HG03342 (cell line): ENCODE measurements at regions not wholly inside any gene's neighbourhood (a gene's known extent, or its start where the extent isn't known, plus 50 kb on each side); places are given as distances from the start of the nearest gene placed in this dataset.

Experiments
- ATAC-seq: cut with Tn5 transposase; IDR thresholded peaks from one replicate; pipeline ENCODE4 v1.9.1; 2021; ENCODE audit warnings: mild to moderate bottlenecking, moderate library complexity; ENCODE audit not compliant: unreplicated experiment

DNA sequence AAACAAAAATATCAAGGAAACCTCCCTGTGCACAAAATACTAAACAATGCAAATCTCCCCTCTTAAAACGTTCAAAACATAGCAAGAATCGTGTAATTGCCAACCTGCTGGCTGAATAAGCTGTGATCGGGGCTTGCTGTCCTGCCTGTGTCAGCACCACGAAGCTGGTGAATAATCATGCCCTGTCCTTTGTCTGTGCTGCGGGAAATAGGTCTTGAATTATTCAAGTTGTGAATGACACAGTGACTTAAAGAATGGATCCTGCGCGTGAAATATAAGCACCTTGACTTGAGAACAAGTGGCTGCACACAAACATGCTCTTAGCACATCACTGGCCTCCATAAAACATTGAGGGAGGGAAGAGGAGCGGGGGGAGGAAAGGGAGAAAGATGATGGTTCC is 130.2 kb downstream of the OAT start:
- no peak for ATAC-seq

DNA sequence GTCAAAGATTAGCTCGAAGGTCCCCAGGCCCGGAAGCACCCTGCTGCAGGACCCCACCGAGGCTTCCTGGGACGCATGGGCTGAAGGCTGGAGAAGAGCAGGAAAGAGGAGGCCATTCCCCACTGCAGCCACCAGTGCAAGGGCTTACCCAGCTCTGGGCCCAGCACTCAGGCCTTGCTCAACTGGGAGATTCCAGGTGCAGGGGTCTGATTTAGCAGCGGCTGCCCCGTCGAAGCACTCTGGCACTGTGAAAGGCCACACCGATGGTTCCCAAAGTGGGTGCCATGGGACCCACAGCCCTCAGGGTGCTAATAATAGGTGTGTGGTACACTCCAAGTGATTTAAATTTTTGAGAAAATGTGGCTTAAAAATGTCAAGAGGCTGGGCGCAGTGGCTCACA is 130.9 kb downstream of the OAT start:
- no peak for ATAC-seq

DNA sequence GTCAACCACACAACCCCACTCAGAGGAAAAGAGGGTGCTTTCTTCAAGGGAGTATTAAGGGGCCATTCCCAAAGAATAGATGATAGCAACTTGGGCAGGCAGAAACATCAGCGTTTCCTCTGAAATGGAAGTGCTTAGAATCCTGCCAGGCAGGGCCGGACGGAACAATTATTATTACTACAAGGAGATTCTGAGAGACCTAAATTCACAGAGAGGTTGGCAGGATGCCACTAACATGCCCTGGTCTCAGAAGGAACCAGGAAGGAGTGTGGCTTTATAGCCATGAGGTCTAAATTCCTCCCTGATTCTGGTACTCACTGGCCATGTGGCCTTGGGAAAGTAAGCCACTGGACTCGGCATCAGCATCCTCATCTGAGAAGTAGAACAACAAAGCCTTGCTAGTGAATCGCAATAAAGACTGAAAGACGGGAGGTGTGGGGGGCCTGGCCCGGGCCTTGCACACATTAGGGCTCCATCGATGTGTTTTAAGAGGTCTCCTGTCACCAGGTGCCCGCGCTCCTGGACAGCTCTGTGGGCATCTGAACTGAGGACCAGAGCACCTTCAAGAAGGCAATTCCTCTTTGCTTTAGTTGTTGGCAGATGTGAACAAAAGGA is 131.5 kb downstream of the OAT start:
- no peak for ATAC-seq

DNA sequence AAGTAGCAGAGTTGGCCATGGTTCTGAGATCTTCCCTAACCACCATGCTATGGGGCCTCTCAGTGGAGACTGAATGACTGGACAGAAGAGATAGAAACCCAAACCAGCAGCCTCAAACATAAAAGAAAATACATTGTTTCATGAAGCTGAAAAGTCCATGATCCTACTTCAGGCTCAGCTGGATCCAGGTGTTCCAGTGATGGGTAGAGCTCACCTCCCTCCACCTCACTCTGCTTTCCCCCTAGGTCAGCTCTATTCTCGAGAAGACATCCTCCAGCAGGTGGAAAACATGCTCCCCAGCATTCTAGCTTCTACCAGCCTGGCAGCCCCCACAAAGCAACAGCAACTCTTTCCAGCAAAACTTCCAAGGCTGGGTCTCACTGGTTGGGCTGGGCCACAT is 132.1 kb downstream of the OAT start:
- no peak for ATAC-seq

DNA sequence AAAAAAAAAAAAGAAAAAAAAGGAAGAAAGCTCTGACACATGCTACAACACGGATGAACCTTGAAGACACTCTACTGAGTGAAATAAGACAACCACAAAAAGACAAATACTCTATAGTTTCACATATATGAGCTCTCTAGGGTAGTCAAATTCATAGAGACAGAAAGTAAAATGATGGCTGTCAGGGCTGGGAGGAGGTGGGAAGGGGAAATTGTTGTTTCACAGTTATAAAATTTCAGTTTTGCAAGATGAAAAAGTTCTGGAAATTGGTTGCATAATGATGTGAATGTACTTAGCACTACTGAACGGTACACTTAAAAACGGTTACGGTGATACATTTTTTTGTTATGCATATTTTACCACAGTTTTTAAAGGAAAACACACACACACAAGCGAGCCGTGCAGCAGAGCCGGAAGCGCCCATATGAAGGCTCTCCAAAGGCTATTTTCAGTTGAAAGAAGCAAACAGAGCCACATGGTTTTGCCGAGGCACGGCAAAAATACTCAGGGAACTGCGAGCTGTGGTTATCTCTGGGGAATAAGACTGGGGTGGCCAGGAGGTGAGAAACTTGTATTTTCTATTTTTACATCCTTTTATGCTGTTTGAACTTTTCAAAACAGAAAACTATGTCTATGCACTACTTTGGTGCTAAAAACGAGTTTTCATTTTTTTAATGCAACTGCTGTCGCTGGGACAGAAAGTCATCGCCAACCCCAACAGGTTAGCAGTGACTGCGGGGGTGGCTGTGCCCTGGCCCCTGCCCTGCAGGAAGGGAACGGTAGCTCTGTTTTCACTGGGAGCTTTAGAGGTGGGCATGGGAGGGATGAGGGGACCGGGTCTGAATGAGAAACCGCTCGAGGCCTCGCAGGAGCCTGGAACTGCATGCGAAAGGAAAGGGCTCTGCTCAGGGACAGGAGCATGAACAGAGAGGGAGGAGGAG is 132.9 kb downstream of the OAT start:
- ATAC-seq = peak; percentile 83

DNA sequence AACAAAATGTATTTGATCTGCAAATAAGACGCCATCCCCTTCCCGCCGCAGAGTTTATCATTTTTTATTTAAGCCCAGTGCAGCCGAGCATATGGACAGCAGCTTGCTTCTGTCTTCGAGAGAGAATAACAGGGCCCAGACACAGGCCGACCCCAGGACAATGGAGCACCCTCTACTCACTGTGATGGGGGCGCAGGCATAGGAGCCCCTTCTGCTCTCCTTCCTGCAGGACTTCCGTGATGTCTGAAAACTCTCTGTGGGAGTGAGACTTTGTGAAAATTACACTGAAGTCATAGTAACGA is 134.8 kb downstream of the OAT start:
- ATAC-seq = no peak

DNA sequence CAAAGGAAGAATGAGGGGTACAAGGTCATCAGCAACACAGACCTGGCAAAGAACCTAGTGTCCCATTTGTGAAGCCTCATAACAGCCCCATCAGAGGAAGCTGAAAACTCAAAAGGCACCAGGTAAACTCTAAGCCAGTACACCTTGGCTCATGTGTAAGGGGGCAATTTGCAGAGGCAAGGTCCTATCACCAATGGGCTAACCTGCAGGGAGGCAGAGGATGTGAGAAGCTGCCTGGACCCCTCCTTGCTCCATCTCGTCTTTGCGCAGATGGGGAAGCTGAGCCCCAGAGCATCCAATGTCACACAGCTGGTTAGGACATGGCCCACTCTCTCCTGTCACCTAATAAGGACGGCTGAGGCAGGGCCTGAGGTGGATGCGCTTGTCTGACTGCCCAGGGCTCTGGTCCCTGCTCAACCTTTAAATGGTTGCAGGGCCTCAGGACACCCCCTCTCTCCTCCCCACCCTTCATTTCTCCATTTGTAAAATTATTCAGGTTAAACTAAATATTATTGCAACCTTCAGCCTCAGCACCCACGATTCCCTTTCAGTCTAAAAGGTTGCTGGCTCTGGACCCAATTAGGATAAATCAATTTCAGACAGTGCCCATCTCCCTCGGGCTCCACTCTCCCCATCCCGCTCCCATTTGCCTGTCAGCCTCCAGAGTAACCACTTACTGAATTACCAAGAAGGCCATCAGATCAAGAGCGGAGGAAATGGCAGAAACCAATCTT is 135.3 kb downstream of the OAT start:
- ATAC-seq = no peak

DNA sequence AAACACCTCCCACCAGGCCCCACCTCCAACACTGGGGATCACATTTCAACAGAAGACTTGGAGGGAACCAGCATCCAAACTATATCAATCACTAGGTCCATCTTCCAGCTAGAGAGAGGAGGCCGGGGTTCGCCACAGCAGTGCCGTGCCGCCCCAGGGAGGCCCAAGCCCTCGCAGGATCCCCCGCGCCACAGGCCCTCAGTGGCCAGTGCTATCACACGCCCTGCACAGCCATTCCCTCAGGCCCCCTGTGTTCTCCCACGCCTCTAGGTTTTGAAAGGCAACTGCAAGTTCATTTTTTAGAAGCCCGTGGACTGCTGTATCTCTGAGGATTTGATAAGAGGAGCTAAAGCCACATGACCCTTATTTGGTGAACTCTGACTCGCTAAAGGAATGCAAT is 136.4 kb downstream of the OAT start:
- no peak for ATAC-seq

DNA sequence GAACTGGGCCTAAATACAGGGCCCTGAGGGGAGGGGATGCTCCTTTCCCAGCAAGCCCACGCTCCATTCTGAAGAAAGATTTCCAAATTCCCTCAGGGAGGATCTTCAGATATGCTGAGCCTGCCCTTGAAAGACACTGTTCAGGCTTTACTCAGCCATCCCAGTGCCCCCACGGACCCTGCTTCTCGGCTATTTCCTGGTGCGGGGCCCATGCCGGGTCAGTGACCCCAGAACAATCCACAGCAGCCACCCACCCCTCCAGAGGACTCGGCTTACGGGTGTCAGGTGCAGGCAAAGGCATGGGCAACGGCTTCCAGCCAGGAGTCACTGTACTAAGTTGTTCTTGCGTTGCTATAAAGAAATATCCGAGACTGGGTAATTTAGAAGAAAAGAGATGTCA is 137.1 kb downstream of the OAT start:
- ATAC-seq = no peak

DNA sequence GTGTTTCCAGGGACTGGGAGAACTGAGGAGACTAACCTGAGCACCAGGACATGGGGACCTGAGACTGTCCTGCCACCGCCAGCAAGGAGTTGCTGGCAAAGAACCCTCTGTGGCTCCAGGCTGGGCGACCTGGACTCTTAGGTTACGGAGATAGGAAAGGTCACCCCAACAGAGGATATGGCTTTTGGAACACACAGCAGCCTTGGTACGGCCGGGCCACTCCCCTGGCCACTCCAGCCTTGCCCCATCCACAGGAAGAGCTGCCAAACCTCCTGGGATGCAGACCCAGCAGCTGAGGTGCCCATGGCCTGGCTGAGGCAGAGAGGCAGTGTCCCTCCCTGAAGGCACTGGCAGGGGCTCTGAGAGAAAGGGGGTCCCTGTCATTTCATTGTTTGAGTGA is 137.8 kb downstream of the OAT start:
- no peak for ATAC-seq

DNA sequence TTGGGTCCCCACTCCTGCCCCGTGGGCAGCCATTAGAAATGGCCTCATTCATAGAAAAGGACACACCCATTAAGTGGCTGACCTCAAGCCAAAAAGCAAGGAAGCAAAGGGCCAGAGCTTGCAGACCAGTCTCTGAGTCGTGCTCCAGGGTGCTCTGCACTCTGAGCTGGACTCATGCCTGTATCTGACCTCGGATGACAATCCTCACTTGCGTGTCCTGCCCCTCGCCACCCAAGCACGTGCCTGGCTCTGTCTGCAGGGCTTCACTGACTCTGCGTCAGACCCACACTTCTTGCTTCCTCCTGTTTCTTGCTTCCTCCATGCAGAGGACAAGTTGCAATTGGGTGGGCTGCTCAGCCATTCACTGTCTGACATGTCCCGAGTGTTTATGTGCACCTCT is 138.8 kb downstream of the OAT start:
- no peak for ATAC-seq

DNA sequence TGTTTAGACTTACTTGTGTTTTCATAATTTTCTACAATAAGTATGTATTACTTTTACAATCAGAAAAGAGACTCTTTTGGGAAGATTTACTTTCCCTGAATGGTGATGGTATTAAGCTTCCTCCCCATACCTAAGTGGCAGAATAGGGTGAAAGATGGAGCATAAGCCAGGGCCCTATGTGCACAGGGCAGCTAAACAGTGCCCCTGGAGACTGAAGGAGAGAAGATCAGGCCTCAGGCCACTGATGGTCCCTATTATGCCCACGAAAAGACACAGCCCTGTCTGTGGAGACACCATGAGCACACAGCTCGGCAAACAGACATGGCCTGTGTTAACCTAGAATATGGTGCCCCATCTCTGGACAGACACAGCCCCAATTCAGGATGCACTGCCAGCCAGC is 139.4 kb downstream of the OAT start:
- no peak for ATAC-seq

DNA sequence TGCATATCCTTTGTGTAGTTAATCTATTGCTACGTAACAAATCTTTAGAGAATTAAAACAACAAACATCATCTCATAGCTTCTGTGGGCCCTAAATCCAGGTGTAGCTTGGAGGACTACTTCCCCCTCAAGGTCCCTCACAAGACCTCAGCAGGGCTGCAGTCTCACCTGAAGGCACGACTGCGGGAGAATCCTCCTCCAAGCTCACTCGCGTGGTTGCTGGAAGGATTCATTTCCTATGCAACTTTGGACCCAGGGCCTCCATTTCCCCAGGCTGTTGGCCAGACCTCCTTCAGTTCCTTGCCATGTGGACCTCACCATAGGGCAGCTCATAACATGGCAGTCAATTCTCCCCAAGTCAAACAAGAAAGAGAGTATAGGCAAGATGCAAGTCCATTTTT is 140.4 kb downstream of the OAT start:
- ATAC-seq = no peak

DNA sequence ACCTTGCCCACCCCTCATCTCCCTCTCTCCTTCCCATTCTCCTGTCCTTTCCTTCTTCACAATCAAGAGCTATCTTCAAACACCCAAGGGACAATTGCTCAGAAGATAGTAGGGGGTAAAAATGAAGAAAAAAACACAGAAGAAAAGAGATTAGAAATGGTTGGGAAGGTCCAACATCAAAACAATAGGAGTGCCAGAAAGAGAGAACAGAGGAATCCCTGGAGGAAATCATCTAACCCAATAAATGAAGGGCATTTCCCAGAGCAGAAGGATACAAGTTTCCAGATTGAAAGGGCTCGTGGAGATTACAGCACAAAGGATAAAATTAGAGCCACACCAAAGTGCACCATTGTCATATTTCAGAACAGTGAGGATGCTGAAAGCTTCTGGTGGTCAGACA is 145.6 kb downstream of the OAT start:
- no peak for ATAC-seq

DNA sequence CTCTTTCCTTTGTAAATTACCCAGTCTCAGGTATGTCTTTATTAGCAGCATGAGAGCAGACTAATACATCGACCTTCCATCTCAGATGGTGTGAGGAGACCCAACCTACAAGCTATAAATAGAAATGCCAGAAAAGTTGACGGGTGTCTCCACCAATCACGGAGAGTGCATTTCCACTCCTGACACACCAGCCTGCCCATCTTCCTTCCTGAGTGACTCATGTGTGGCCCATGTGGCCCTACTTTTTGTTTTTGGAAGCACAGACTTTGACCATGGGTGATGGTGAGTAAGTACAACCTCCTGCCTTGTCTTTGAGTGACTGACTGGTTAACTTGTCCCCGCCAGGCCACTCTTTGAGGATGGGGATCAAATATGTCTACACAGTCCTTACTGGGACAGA is 147.0 kb downstream of the OAT start:
- ATAC-seq = no peak

DNA sequence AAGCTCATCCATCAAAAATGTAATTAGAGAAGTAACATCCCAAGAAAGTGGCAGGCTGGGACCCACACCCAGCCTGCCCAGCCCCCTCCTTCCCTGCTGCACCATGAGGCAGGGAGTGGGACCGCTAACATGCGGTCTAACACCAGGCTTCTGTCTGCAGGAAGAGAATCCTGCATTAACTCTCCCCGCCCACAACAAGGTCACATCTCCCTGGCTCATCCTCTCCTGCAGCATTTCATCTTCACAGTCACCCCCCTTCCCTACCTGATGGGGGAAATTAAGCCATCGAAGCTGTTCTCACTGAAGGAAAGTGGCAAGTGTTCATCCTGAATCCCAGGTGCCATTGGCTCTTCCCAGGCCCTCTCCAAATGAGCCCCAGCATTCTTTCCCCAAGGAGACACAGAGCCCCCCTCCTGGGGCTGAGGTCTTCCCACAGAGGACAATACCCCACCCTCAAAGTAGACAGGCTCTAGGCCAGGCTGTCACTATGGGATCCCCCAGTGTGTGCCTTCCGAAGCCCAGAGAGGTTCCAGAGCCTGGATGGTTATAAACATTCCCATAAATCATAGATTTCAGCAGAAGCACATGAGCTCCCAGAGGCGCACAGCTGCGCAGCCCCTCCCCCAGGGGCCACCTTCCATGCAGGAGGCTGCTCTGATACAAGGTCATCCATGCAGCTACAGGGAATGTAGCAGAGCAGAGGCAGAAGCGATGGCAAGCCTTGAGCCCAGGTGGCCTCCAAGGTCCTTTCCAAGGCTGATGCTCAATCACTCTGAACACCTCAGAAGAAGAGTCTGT is 148.0 kb downstream of the OAT start:
- no peak for ATAC-seq

DNA sequence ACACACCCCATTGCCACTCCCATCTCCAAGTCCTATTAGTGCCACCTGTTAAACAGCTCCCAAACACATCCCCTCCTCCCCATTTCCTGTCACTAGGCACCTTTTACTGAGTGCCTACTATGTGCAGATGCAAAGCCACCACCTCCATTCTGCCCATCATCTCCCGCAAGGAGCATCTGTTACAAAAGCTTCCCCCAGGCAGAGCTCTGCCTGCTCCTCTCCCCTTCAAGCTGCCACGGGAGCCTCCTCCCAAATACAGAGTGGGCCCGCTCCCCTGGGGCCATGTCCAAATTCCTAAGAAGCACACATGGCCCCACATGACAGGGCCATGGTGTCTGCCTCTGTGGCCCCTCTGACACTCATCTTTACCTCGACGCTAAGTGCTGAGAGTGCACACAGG is 149.7 kb downstream of the OAT start:
- ATAC-seq = no peak

DNA sequence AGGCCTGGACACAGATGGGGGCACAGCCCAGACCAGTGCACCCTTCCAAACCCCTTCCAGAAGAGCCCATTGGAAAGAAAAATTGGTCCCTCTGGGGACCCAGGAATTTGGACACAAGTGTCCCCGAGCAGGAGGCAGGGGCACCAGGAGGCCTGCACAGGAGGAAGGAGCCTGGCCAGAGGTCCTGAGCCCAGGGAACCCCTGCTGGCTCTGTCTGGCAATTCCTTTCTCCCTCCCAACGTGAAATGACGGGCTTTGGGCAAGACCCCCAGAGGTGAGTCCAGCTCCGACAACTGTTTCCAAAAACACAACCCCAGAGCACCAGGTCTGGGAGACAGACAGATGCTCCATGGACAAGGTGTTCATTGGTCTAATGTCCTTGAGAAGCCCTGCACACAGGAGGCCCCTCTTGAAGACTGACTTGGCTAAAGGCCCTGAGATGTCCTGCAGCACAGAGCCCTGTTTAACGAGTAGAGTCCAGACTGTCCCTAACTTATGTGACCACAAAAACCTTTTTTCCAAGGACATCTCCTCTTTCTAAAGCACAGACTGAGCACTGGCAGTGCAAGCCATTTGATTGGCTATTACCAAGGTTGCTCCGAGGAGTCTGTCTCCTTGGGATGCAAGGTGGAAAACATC is 150.7 kb downstream of the OAT start:
- ATAC-seq = no peak

DNA sequence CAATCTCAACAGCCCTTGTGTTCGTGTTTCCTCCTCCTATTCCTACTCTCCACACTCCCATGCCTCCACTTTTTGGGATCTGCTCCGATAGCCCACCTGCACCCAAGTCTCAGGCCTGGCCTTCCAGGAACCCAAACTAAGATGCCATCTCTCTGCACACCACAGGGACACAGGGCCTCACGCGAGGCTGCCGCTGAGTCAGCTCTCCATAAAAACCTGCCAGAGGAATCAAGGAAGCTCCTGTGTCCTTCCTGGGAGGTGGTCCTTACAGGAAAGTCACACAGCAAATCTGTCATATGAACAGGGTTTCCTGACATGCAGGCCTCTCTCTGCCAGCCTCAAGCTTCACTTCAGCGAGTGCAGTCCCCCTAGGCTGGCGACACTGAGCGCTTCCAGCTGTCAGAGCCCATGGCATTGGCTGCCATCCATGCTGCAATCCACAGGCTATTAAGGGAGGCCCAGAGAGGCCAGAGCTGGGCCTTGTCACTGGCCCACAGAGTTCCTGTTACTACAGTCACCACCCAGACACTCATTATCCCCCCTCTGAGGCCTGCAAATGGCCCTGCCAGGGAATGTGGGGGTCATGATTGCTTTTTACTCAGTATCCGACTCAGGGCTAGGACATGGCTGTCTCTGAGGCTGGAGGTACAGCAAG is 151.4 kb downstream of the OAT start:
- ATAC-seq = no peak

DNA sequence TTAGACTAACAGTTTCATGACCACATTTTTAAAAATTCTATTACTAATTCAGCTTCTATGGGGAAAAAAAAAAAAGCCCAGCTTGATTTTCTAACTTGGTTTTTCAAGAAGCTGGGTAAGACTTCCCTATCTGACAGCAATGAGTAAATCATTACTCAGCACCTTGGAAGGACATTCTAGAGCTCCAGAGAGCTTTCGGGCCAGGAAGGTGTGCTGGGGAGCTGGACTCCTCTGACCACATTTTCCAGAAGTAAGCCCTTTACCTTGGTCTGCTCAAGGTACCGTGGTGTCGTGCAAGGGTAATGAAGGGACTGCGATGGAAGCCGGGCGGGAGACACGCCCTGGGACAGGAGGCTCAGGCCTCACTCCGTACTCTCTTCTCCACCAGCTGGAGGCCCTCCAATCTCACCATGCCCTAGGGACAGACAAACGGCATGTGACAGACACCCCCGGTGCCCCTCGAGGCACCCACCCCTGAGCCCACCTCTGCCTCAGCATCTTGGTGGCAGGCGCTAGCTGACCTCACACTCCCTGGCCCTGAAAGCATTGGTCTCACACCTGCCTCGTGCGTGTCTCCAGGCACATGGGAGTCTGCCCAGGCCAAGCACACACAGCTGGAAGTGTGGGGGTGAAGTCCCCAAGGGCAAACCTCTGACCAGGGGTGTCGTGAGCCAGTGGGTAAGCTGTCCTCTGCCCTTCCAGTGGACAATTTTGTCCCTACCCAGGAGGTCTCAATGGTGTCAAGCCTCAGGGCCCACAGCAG is 152.1 kb downstream of the OAT start:
- ATAC-seq = no peak
